GM21786 (cell line): ENCODE measurements at regions not wholly inside any gene's neighbourhood (a gene's known extent, or its start where the extent isn't known, plus 50 kb on each side); places are given as distances from the start of the nearest gene placed in this dataset.

Experiments
- ATAC-seq: cut with Tn5 transposase; IDR thresholded peaks from one replicate; pipeline ENCODE4 v1.9.1; 2021; ENCODE audit not compliant: unreplicated experiment

GRCh38 chr2:39615675-39616074 lies 50.0 kb upstream of the TMEM178A start:
- no peak for ATAC-seq
